ACC112 (cell line): ENCODE measurements at regions not wholly inside any gene's neighbourhood (a gene's known extent, or its start where the extent isn't known, plus 50 kb on each side); places are given as distances from the start of the nearest gene placed in this dataset.

ENCODE experiments used
- H2AFZ ChIP-seq: fragments of 200-600 bp; sonication (generic); one replicate; pipeline ENCODE4 v1.6.0; 2017; ENCODE audit warnings: antibody characterized with exemption, low read length; ENCODE audit not compliant: unreplicated experiment
- H3K27ac ChIP-seq: fragments of 200-600 bp; sonication (generic); 2 replicates; pipeline ENCODE4 v1.5.1; 2014; ENCODE audit warnings: low read depth, mild to moderate bottlenecking, antibody characterized with exemption, low read length, moderate library complexity
- H3K27me3 ChIP-seq: fragments of 200-600 bp; sonication (generic); 2 replicates; pipeline ENCODE4 v1.6.1; 2014; ENCODE audit warnings: mild to moderate bottlenecking, antibody characterized with exemption, low read length, moderate library complexity, mixed read lengths; ENCODE audit not compliant: insufficient read depth
- H3K36me3 ChIP-seq: fragments of 200-600 bp; sonication (generic); 2 replicates; pipeline ENCODE4 v1.6.1; 2016; ENCODE audit warnings: mild to moderate bottlenecking, antibody characterized with exemption, low read length, moderate library complexity, mixed read lengths; ENCODE audit not compliant: insufficient read depth
- H3K4me1 ChIP-seq: fragments of 200-600 bp; sonication (generic); one replicate; pipeline ENCODE4 v1.6.1; 2016; ENCODE audit warnings: low read length, mixed read lengths; ENCODE audit not compliant: insufficient read depth, unreplicated experiment, control insufficient read depth
- H3K4me3 ChIP-seq: fragments of 200-600 bp; sonication (generic); 2 replicates; pipeline ENCODE4 v1.5.1; 2014; ENCODE audit warnings: mild to moderate bottlenecking, low read depth, low read length
- H3K79me2 ChIP-seq: fragments of 200-600 bp; sonication (generic); one replicate; pipeline ENCODE4 v1.6.0; 2016; ENCODE audit warnings: low read length; ENCODE audit not compliant: control insufficient read depth, unreplicated experiment, insufficient read depth

GRCh38 chr3:10737785-10738184, 78.2 kb upstream of the SLC6A11 start:
- Histone ChIP-seq H3K27ac (no peak overlapping the region), H2AFZ (no peak overlapping the region), H3K36me3 (no peaks in the 10 kb centered on the region), H3K4me3 (no peak overlapping the region), H3K79me2 (no peaks in the 10 kb centered on the region), H3K4me1 (no peaks in the 10 kb centered on the region), H3K27me3 (peaks cover 71% of the 10 kb centered on the region)

DNA sequence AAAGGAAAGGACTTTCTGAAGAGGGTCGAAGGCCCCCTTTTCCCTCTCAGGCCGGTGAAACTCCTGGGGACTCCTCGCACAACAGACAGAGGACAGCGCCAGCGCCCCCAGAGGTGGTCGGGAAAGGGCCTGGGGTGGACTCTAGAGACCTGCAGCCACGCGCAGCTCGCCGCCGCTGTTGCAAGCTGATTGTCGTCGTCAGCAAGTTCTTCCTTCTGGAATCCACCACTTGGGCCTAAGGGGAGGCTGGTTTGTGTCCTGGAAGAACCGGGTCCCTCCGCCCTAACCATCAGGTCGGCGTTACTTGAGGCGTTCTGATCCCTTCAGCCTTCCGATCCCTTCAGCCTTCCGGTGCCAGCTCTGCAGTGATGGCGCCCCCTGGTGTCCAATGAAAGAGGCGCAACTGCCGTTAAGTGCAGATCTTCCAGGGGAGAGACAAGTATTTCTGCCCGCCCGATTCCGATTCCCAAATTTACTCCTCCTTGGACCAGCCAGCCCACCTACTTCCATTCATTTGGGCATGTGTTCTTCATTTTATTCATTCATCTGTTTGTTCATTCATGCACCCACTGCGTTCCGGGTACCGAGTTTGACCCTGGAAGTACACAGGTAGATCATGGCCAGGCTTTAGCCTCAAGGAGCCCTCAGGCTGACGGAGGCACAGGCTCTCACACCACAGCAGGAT, 77.2 kb upstream of the SLC6A11 start:
- Histone ChIP-seq H3K27me3 (peaks cover 75% of the 10 kb centered on the region), H2AFZ (peak overlapping the region; percentile 62), H3K79me2 (no peaks in the 10 kb centered on the region), H3K4me1 (no peaks in the 10 kb centered on the region), H3K36me3 (no peaks in the 10 kb centered on the region), H3K4me3 (peak overlapping the region; percentile 49), H3K27ac (no peak overlapping the region)

GRCh38 chr3:10740954-10741353, 75.1 kb upstream of the SLC6A11 start:
- H3K27me3 ChIP-seq = peaks cover 76% of the 10 kb centered on the region
- H3K4me3 ChIP-seq = no peak overlapping the region
- H3K27ac ChIP-seq = no peak overlapping the region
- H3K4me1 ChIP-seq = no peaks in the 10 kb centered on the region
- no peaks in the 10 kb centered on the region for H3K79me2 ChIP-seq
- no peak overlapping the region for H2AFZ ChIP-seq
- no peaks in the 10 kb centered on the region for H3K36me3 ChIP-seq

- Histone ChIP-seq H3K36me3 (no peaks in the 10 kb centered on the region), H2AFZ (no peak overlapping the region), H3K27me3 (peaks cover 84% of the 10 kb centered on the region), H3K27ac (no peak overlapping the region), H3K79me2 (no peaks in the 10 kb centered on the region), H3K4me3 (no peak overlapping the region), H3K4me1 (no peaks in the 10 kb centered on the region)
These were observed 73.9 kb upstream of the SLC6A11 start for GRCh38 chr3:10741891-10742671.

DNA sequence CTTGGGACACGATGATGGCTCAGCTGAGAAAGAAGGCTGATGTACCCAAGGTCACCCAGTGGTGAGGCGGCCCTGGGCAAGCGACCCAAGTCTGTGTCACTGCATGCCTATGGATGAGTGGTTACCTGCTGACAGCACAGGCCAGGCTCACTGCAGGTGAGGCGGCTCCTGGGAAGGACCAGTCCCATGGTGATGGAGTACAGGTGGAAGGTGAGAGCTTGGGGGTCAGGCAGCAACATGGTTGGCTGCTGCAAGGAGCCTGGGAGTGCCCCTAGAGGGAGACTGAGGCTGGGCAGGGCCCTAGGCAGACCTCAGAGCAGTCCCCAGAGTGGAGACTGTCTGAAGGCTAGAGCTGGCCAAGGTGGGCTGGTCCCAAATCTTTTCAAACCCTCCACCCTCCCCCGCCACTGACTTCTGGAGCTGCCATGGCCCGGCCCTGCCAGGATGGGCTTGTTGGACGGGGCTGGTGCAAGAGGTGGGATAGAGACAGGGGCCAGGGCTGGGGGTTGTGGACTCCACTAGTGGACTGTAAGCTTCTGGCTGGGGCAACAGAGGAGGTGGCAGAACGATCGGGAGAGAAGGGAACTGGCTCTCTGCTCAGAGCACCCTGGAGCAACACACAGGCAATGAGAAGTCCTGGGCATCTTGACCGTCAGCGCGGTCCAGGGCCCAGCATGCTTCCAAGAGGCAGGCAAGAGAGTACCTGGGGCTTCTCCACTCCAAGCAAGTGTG, 72.5 kb upstream of the SLC6A11 start:
- Histone ChIP-seq H3K4me1 (no peaks in the 10 kb centered on the region), H2AFZ (no peak overlapping the region), H3K4me3 (no peak overlapping the region), H3K27me3 (peaks cover 84% of the 10 kb centered on the region), H3K27ac (no peak overlapping the region), H3K36me3 (no peaks in the 10 kb centered on the region), H3K79me2 (no peaks in the 10 kb centered on the region)

- H2AFZ ChIP-seq = no peak overlapping the region
- H3K79me2 ChIP-seq = no peaks in the 10 kb centered on the region
- H3K27ac ChIP-seq = no peak overlapping the region
- H3K4me3 ChIP-seq = no peak overlapping the region
- no peaks in the 10 kb centered on the region for H3K4me1 ChIP-seq
- no peaks in the 10 kb centered on the region for H3K36me3 ChIP-seq
- peaks cover 86% of the 10 kb centered on the region for H3K27me3 ChIP-seq
These were observed 71.9 kb upstream of the SLC6A11 start for GRCh38 chr3:10744098-10744465.

DNA sequence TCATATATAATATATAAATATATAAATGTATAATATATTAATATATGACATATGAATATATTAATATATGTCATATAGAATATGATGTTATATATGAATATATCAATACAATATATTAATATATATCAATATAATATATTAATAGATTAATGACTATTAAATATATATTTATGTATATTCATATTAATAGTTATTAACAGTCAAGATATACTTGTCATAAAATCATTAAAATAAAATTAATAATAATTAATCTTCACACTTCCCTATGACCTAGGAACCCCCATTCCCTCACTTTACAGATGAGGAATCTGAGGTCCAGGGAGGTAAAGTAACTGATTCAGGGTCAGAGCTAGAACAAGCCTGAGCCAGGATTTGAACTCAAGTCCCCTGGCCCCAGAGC, 70.6 kb upstream of the SLC6A11 start:
- Histone ChIP-seq H3K36me3 (no peaks in the 10 kb centered on the region), H3K4me1 (no peaks in the 10 kb centered on the region), H3K4me3 (no peak overlapping the region), H3K79me2 (no peaks in the 10 kb centered on the region), H3K27ac (no peak overlapping the region), H3K27me3 (peaks cover 86% of the 10 kb centered on the region), H2AFZ (no peak overlapping the region)

- H3K4me1 ChIP-seq = no peaks in the 10 kb centered on the region
- peaks cover 86% of the 10 kb centered on the region for H3K27me3 ChIP-seq
- no peak overlapping the region for H3K4me3 ChIP-seq
- no peak overlapping the region for H2AFZ ChIP-seq
- H3K27ac ChIP-seq = no peak overlapping the region
- H3K36me3 ChIP-seq = no peaks in the 10 kb centered on the region
- H3K79me2 ChIP-seq = no peaks in the 10 kb centered on the region
These were observed 70.0 kb upstream of the SLC6A11 start for GRCh38 chr3:10746001-10746400.

DNA sequence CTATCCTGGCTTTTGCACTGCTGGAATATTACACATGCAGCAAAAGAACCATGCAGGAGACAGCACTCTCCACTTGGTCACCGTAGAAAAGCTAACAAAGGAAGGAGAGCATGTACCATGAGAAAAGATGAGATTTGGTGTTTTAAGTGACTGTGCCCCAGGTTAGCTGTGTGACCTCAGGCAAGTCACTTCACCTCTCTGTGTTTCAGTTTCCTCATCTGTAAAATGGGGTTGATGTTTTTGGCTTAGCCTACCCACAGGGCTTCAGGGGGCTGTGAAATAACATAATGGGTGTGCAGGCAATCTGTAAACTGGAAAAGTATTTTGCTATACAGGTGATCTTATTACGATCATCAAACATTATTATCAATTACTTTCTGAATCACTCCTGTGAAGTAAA, 69.3 kb upstream of the SLC6A11 start:
- no peaks in the 10 kb centered on the region for H3K36me3 ChIP-seq
- H3K79me2 ChIP-seq = no peaks in the 10 kb centered on the region
- H3K27ac ChIP-seq = no peak overlapping the region
- no peak overlapping the region for H2AFZ ChIP-seq
- no peaks in the 10 kb centered on the region for H3K4me1 ChIP-seq
- H3K4me3 ChIP-seq = no peak overlapping the region
- H3K27me3 ChIP-seq = peaks cover 82% of the 10 kb centered on the region

- Histone ChIP-seq H3K27me3 (peaks cover 82% of the 10 kb centered on the region), H3K36me3 (no peaks in the 10 kb centered on the region), H3K79me2 (no peaks in the 10 kb centered on the region), H3K4me1 (no peaks in the 10 kb centered on the region), H3K4me3 (no peak overlapping the region), H2AFZ (no peak overlapping the region), H3K27ac (no peak overlapping the region)
These were observed 68.7 kb upstream of the SLC6A11 start for GRCh38 chr3:10747341-10747740.
